ENCODE measurements at regions not wholly inside any gene's neighbourhood (a gene's known extent, or its start where the extent isn't known, plus 50 kb on each side); places are given as distances from the start of the nearest gene placed in this dataset.

- Histone ChIP-seq H3K4me3 (ENCODE audit: low read length) (no peak overlapping the region), H3K27ac (ENCODE audit: low read depth, low read length) (no peak overlapping the region), H3K36me3 (ENCODE audit: insufficient read depth, low read length) (no peaks in the 10 kb centered on the region), H3K4me1 (ENCODE audit: insufficient read depth, low read length) (no peaks in the 10 kb centered on the region), H3K9me3 (ENCODE audit: insufficient read depth, low read depth, low read length) (no peaks in the 10 kb centered on the region), H3K9ac (ENCODE audit: low read depth, low read length) (no peak overlapping the region), H3K27me3 (ENCODE audit: insufficient read depth, low read length) (no peaks in the 10 kb centered on the region)
- WGBS = 90% methylated on average over 1 of the region's 1 CpG
These were observed 466.7 kb upstream of the FAT1 start for GRCh38 chr4:187190390-187190789.

- Histone ChIP-seq H3K36me3 (ENCODE audit: insufficient read depth, low read length) (no peaks in the 10 kb centered on the region), H3K27me3 (ENCODE audit: insufficient read depth, low read length) (no peaks in the 10 kb centered on the region), H3K4me3 (ENCODE audit: low read length) (no peak overlapping the region), H3K9ac (ENCODE audit: low read depth, low read length) (no peak overlapping the region), H3K27ac (ENCODE audit: low read depth, low read length) (no peak overlapping the region), H3K4me1 (ENCODE audit: insufficient read depth, low read length) (no peaks in the 10 kb centered on the region), H3K9me3 (ENCODE audit: insufficient read depth, low read depth, low read length) (no peaks in the 10 kb centered on the region)
- 92% methylated on average over 5 of the region's 5 CpGs for WGBS
These were observed 468.0 kb upstream of the FAT1 start for GRCh38 chr4:187191676-187192075.

- no peaks in the 10 kb centered on the region for H3K9me3 ChIP-seq (ENCODE audit: insufficient read depth, low read depth, low read length)
- 96% methylated on average over 9 of the region's 9 CpGs for WGBS
- no peaks in the 10 kb centered on the region for H3K36me3 ChIP-seq (ENCODE audit: insufficient read depth, low read length)
- no peak overlapping the region for H3K4me3 ChIP-seq (ENCODE audit: low read length)
- H3K4me1 ChIP-seq (ENCODE audit: insufficient read depth, low read length) = no peaks in the 10 kb centered on the region
- H3K9ac ChIP-seq (ENCODE audit: low read depth, low read length) = no peak overlapping the region
- no peak overlapping the region for H3K27ac ChIP-seq (ENCODE audit: low read depth, low read length)
- H3K27me3 ChIP-seq (ENCODE audit: insufficient read depth, low read length) = no peaks in the 10 kb centered on the region
These were observed 468.6 kb upstream of the FAT1 start for GRCh38 chr4:187192266-187192665.

- H3K27me3 ChIP-seq (ENCODE audit: insufficient read depth, low read length) = no peaks in the 10 kb centered on the region
- H3K9ac ChIP-seq (ENCODE audit: low read depth, low read length) = no peak overlapping the region
- no peaks in the 10 kb centered on the region for H3K36me3 ChIP-seq (ENCODE audit: insufficient read depth, low read length)
- H3K4me1 ChIP-seq (ENCODE audit: insufficient read depth, low read length) = no peaks in the 10 kb centered on the region
- no peaks in the 10 kb centered on the region for H3K9me3 ChIP-seq (ENCODE audit: insufficient read depth, low read depth, low read length)
- H3K27ac ChIP-seq (ENCODE audit: low read depth, low read length) = no peak overlapping the region
- WGBS = 95% methylated on average over 2 of the region's 3 CpGs
- no peak overlapping the region for H3K4me3 ChIP-seq (ENCODE audit: low read length)
These were observed 469.5 kb upstream of the FAT1 start for GRCh38 chr4:187193141-187193540.

GRCh38 chr4:187204389-187204918, 480.8 kb upstream of the FAT1 start:
- no peaks in the 10 kb centered on the region for H3K9me3 ChIP-seq (ENCODE audit: insufficient read depth, low read depth, low read length)
- H3K36me3 ChIP-seq (ENCODE audit: insufficient read depth, low read length) = no peaks in the 10 kb centered on the region
- H3K4me3 ChIP-seq (ENCODE audit: low read length) = no peak overlapping the region
- H3K9ac ChIP-seq (ENCODE audit: low read depth, low read length) = no peak overlapping the region
- WGBS = 94% methylated on average over 5 of the region's 5 CpGs
- no peaks in the 10 kb centered on the region for H3K4me1 ChIP-seq (ENCODE audit: insufficient read depth, low read length)
- H3K27me3 ChIP-seq (ENCODE audit: insufficient read depth, low read length) = no peaks in the 10 kb centered on the region
- H3K27ac ChIP-seq (ENCODE audit: low read depth, low read length) = no peak overlapping the region

- H3K27ac ChIP-seq (ENCODE audit: low read depth, low read length) = no peak overlapping the region
- H3K27me3 ChIP-seq (ENCODE audit: insufficient read depth, low read length) = no peaks in the 10 kb centered on the region
- H3K4me3 ChIP-seq (ENCODE audit: low read length) = no peak overlapping the region
- WGBS = 94% methylated on average over 3 of the region's 3 CpGs
- H3K9ac ChIP-seq (ENCODE audit: low read depth, low read length) = no peak overlapping the region
- no peaks in the 10 kb centered on the region for H3K9me3 ChIP-seq (ENCODE audit: insufficient read depth, low read depth, low read length)
- H3K36me3 ChIP-seq (ENCODE audit: insufficient read depth, low read length) = no peaks in the 10 kb centered on the region
- H3K4me1 ChIP-seq (ENCODE audit: insufficient read depth, low read length) = no peaks in the 10 kb centered on the region
These were observed 484.3 kb upstream of the FAT1 start for GRCh38 chr4:187207931-187208330.

GRCh38 chr4:187208651-187209050, 485.0 kb upstream of the FAT1 start:
- 92% methylated on average over 2 of the region's 2 CpGs for WGBS
- Histone ChIP-seq H3K36me3 (ENCODE audit: insufficient read depth, low read length) (no peaks in the 10 kb centered on the region), H3K27me3 (ENCODE audit: insufficient read depth, low read length) (no peaks in the 10 kb centered on the region), H3K27ac (ENCODE audit: low read depth, low read length) (no peak overlapping the region), H3K4me3 (ENCODE audit: low read length) (no peak overlapping the region), H3K4me1 (ENCODE audit: insufficient read depth, low read length) (no peaks in the 10 kb centered on the region), H3K9me3 (ENCODE audit: insufficient read depth, low read depth, low read length) (no peaks in the 10 kb centered on the region), H3K9ac (ENCODE audit: low read depth, low read length) (no peak overlapping the region)

GRCh38 chr4:187209921-187210613, 486.4 kb upstream of the FAT1 start:
- no peak overlapping the region for H3K9ac ChIP-seq (ENCODE audit: low read depth, low read length)
- no peaks in the 10 kb centered on the region for H3K27me3 ChIP-seq (ENCODE audit: insufficient read depth, low read length)
- WGBS = 95% methylated on average over 9 of the region's 11 CpGs
- H3K36me3 ChIP-seq (ENCODE audit: insufficient read depth, low read length) = no peaks in the 10 kb centered on the region
- H3K4me1 ChIP-seq (ENCODE audit: insufficient read depth, low read length) = no peaks in the 10 kb centered on the region
- no peak overlapping the region for H3K4me3 ChIP-seq (ENCODE audit: low read length)
- no peaks in the 10 kb centered on the region for H3K9me3 ChIP-seq (ENCODE audit: insufficient read depth, low read depth, low read length)
- H3K27ac ChIP-seq (ENCODE audit: low read depth, low read length) = no peak overlapping the region

GRCh38 chr4:187212446-187213080, 488.9 kb upstream of the FAT1 start:
- Histone ChIP-seq H3K27ac (ENCODE audit: low read depth, low read length) (no peak overlapping the region), H3K4me1 (ENCODE audit: insufficient read depth, low read length) (no peaks in the 10 kb centered on the region), H3K4me3 (ENCODE audit: low read length) (no peak overlapping the region), H3K9ac (ENCODE audit: low read depth, low read length) (no peak overlapping the region), H3K9me3 (ENCODE audit: insufficient read depth, low read depth, low read length) (no peaks in the 10 kb centered on the region), H3K36me3 (ENCODE audit: insufficient read depth, low read length) (no peaks in the 10 kb centered on the region), H3K27me3 (ENCODE audit: insufficient read depth, low read length) (no peaks in the 10 kb centered on the region)
- WGBS = 94% methylated on average over 9 of the region's 9 CpGs

GRCh38 chr4:187215438-187215837, 491.8 kb upstream of the FAT1 start:
- Histone ChIP-seq H3K9ac (ENCODE audit: low read depth, low read length) (no peak overlapping the region), H3K4me1 (ENCODE audit: insufficient read depth, low read length) (no peaks in the 10 kb centered on the region), H3K27ac (ENCODE audit: low read depth, low read length) (no peak overlapping the region), H3K27me3 (ENCODE audit: insufficient read depth, low read length) (no peaks in the 10 kb centered on the region), H3K4me3 (ENCODE audit: low read length) (no peak overlapping the region), H3K36me3 (ENCODE audit: insufficient read depth, low read length) (no peaks in the 10 kb centered on the region), H3K9me3 (ENCODE audit: insufficient read depth, low read depth, low read length) (no peaks in the 10 kb centered on the region)
- 96% methylated on average over 17 of the region's 17 CpGs for WGBS

- H3K27ac ChIP-seq (ENCODE audit: low read depth, low read length) = no peak overlapping the region
- 97% methylated on average over 20 of the region's 20 CpGs for WGBS
- H3K9ac ChIP-seq (ENCODE audit: low read depth, low read length) = no peak overlapping the region
- H3K27me3 ChIP-seq (ENCODE audit: insufficient read depth, low read length) = no peaks in the 10 kb centered on the region
- H3K4me3 ChIP-seq (ENCODE audit: low read length) = no peak overlapping the region
- H3K9me3 ChIP-seq (ENCODE audit: insufficient read depth, low read depth, low read length) = no peaks in the 10 kb centered on the region
- H3K4me1 ChIP-seq (ENCODE audit: insufficient read depth, low read length) = no peaks in the 10 kb centered on the region
- no peaks in the 10 kb centered on the region for H3K36me3 ChIP-seq (ENCODE audit: insufficient read depth, low read length)
These were observed 495.1 kb upstream of the FAT1 start for GRCh38 chr4:187218705-187219245.

Measured in HUES64 (cell line).